Panc1 (cell line): ENCODE measurements at regions not wholly inside any gene's neighbourhood (a gene's known extent, or its start where the extent isn't known, plus 50 kb on each side); places are given as distances from the start of the nearest gene placed in this dataset.
"Not testable (repeated sequence)": the region's sequence is repeated elsewhere in the genome, so short reads cannot be mapped to it uniquely, and the experiment has no call there.

ENCODE experiments used
- ATAC-seq: fragments of 200-7000 bp; cut with Tn5 transposase; 2 replicates; pipeline ENCODE4 v1.9.1; 2020; ENCODE audit warnings: mild to moderate bottlenecking, moderate library complexity
- BruUV-seq: library from RNA; stranded (reverse); fragments of 400-500 nt; replicated peaks from 2 replicates; lab custom pipeline; 2021; lab: Mats Ljungman, UMichigan
- CTCF ChIA-PET: fragments of 300-600 bp; sonication (Branson Sonifier 250); formaldehyde crosslinking; loops from one replicate; lab custom pipeline; 2022; ENCODE audit warnings: antibody characterized with exemption; lab: Charles Lee
- POLR2A ChIA-PET: fragments of 300-600 bp; sonication (Branson Sonifier 250); formaldehyde crosslinking; loops from one replicate; lab custom pipeline; 2022; ENCODE audit warnings: antibody characterized with exemption; lab: Charles Lee
- DNase-seq: peaks from one replicate; pipeline ENCODE4 v3.0.0-alpha.2; 2010; ENCODE audit warnings: low read depth, low spot score
- H3K27ac ChIP-seq: 2 replicates; pipeline ENCODE4 v1.5.1; 2011; ENCODE audit warnings: mild to moderate bottlenecking, low read length, inconsistent platforms
- H3K27me3 ChIP-seq: fragments of 200-500 bp; sonication (Bioruptor generic); 2 replicates; pipeline ENCODE4 v1.6.0; 2014; ENCODE audit warnings: low read length, inconsistent platforms; ENCODE audit not compliant: control insufficient read depth, insufficient read depth
- H3K36me3 ChIP-seq: fragments of 200-500 bp; sonication (Bioruptor generic); 2 replicates; pipeline ENCODE4 v1.5.1; 2014; ENCODE audit warnings: inconsistent platforms, mild to moderate bottlenecking, low read length, moderate library complexity; ENCODE audit not compliant: control insufficient read depth, insufficient read depth
- H3K4me1 ChIP-seq: 2 replicates; pipeline ENCODE4 v1.5.1; 2011; ENCODE audit warnings: inconsistent platforms, mild to moderate bottlenecking, low read length, moderate library complexity; ENCODE audit not compliant: control insufficient read depth, insufficient read depth
- H3K4me3 ChIP-seq, 2 experiments: 2 replicates each; pipeline ENCODE4 v1.5.1; 2011 to 2012; ENCODE audit warnings: low read depth in 2 of 2, low read length in 2 of 2, mild to moderate bottlenecking in 2 of 2, inconsistent platforms in 1 of 2, moderate library complexity in 1 of 2
- H3K9me3 ChIP-seq: fragments of 200-500 bp; sonication (Bioruptor generic); 2 replicates; pipeline ENCODE4 v1.5.1; 2014; ENCODE audit warnings: low read depth, mild to moderate bottlenecking, inconsistent platforms, low read length, moderate library complexity; ENCODE audit not compliant: control insufficient read depth, insufficient read depth
- POLR2AphosphoS5 ChIP-seq: IDR thresholded peaks from 2 replicates; pipeline ENCODE4 v1.6.1; 2012; ENCODE audit warnings: mild to moderate bottlenecking, low read depth, low read length, moderate library complexity
- SIN3A ChIP-seq: IDR thresholded peaks from 2 replicates; pipeline ENCODE4 v1.6.1; 2012; ENCODE audit warnings: low read depth, mild to moderate bottlenecking, low read length, moderate library complexity, borderline replicate concordance; ENCODE audit not compliant: insufficient read depth
- TCF7L2 ChIP-seq: IDR thresholded peaks from 2 replicates; pipeline ENCODE4 v1.6.1; 2011; ENCODE audit warnings: mild to moderate bottlenecking, low read depth, low read length, inconsistent platforms
- in situ Hi-C: cut with HindIII; loops from 2 replicates; pipeline ENCODE4 v1.10.0; 2016; ENCODE audit warnings: low sequenced_read_pairs, low pct_unique_long_range_greater_than_20kb
- intact Hi-C: fragments of 100-400 bp; cut with micrococcal nuclease; formaldehyde crosslinking; loops from one replicate; pipeline ENCODE4 v1.10.0; 2022; ENCODE audit not compliant: unreplicated experiment
- TF ChIP-seq, protein P1 (sequence below): fragments of 450-650 bp; IDR thresholded peaks from 2 replicates; pipeline ENCODE4 v1.5.1; 2017; ENCODE audit warnings: mild to moderate bottlenecking
- TF ChIP-seq, protein P2 (sequence below), 2 experiments: IDR thresholded peaks; 2 replicates each; pipeline ENCODE4 v1.6.1; 2011 to 2012; ENCODE audit warnings: low read depth in 2 of 2, control low read depth in 1 of 2, low read length in 1 of 2, mild to moderate bottlenecking in 1 of 2, moderate library complexity in 1 of 2; ENCODE audit not compliant: insufficient read depth in 1 of 2

DNA sequence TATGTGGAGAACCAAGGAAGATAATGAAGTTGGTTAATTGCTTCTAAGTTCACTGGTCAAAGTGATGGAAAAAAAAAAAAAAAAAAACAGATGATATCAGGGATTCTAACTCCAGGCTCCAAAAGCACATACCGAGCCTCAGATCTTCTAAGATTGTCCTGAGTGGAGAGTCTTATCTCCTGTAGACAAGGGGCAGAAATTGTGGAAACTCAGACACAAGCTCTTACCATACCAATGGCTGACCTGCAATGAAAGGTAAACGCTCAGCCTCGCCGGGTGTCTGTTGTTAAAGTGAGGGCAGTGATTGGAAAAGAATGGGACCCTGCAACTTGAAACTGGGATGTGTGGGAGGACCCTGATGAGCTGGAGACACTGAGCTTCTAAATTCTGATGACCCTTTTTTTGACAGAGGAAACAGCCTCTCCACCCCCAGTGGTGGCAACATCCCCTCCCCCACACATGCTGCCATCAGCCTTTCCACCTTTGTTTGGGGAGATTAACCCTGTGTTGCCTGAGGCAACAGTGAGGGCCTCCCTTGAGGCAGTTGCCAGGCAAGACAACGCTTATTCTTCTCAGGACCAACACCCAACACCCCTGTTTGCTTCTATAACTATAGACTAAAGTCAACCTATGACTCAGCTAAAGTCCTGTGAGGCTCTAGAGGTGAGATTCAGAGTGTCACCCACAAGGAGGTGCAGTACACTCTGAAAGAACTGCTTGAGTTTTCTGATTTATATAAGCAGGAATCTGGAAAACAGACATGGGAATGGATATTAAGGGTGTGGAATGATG lies 154.0 kb downstream of the THBS2 start:
- ATAC-seq = no peak
- POLR2A ChIA-PET = no interaction called here
- Histone ChIP-seq H3K4me3 (no peak overlapping the region), H3K9me3 (no peaks in the 10 kb centered on the region), H3K27ac (no peak overlapping the region), H3K36me3 (no peaks in the 10 kb centered on the region), H3K27me3 (no peaks in the 10 kb centered on the region), H3K4me1 (no peaks in the 10 kb centered on the region)
- TF ChIP-seq POLR2AphosphoS5 = no peak
- TF ChIP-seq, protein P1, sequence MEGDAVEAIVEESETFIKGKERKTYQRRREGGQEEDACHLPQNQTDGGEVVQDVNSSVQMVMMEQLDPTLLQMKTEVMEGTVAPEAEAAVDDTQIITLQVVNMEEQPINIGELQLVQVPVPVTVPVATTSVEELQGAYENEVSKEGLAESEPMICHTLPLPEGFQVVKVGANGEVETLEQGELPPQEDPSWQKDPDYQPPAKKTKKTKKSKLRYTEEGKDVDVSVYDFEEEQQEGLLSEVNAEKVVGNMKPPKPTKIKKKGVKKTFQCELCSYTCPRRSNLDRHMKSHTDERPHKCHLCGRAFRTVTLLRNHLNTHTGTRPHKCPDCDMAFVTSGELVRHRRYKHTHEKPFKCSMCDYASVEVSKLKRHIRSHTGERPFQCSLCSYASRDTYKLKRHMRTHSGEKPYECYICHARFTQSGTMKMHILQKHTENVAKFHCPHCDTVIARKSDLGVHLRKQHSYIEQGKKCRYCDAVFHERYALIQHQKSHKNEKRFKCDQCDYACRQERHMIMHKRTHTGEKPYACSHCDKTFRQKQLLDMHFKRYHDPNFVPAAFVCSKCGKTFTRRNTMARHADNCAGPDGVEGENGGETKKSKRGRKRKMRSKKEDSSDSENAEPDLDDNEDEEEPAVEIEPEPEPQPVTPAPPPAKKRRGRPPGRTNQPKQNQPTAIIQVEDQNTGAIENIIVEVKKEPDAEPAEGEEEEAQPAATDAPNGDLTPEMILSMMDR = no peak
- DNase-seq = no peak
- no TSS peak for BruUV-seq
- in situ Hi-C loops = no loop called here
- CTCF ChIA-PET = no interaction called here
- intact Hi-C loops = loop anchor here (1.0 kb wide), 1 partner anchor 45 kb away; no protein-coding TSS in a partner anchor

DNA sequence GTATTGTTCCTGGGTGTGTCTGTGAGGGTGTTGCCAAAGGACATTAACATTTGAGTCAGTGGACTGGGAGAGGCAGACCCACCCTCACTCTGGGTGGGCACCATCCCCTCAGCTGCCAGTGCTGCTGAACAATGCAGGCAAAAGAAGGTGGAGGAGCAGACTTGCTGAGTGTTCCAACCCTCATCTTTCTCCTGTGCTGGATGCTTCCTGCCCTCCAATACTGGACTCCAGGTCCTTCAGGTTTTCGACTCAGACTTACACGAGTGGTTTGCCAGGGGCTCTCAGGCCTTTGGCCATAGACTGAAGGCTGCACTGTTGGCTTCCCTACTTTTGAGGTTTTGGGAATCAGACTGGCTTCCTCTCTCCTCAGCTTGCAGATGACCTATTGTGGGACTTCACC lies 155.0 kb downstream of the THBS2 start:
- BruUV-seq, CTCF ChIA-PET, H3K9me3 ChIP-seq, in situ Hi-C loops, H3K4me3 ChIP-seq, H3K27me3 ChIP-seq, intact Hi-C loops, POLR2A ChIA-PET, DNase-seq, ATAC-seq, H3K27ac ChIP-seq, H3K4me1 ChIP-seq, H3K36me3 ChIP-seq: not testable (repeated sequence)

DNA sequence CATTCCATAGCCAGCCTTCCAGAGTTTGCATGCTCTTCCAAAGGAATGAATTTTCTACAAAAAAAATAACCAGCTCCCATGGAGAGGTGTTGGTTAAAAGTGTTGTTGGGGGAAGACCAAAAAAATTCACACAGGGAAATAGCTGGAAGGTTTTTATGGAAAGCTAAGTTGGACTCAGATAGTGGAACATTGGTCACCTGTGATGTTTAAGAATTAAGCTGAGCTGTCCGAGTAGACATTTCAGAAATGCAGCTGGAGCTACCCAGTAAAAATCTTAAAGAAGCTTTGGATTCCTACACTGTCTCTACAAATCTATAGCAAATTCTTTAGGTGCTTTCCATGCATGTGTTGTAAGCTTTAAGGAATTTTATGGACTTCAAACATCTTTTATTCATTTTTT lies 155.5 kb downstream of the THBS2 start:
- CTCF ChIA-PET = no interaction called here
- DNase-seq = no peak
- H3K9me3 ChIP-seq = no peaks in the 10 kb centered on the region

More for the DNA sequence above, 155.5 kb downstream of the THBS2 start:
- POLR2A ChIA-PET = no interaction called here
- Histone ChIP-seq H3K4me3 (no peak overlapping the region), H3K27me3 (no peaks in the 10 kb centered on the region), H3K27ac (no peak overlapping the region), H3K4me1 (no peaks in the 10 kb centered on the region), H3K36me3 (no peaks in the 10 kb centered on the region)
- TF ChIP-seq TCF7L2 (no peak), POLR2AphosphoS5 (no peak), SIN3A (no peak)
- TF ChIP-seq, protein P1 = no peak
- TF ChIP-seq, protein P2, sequence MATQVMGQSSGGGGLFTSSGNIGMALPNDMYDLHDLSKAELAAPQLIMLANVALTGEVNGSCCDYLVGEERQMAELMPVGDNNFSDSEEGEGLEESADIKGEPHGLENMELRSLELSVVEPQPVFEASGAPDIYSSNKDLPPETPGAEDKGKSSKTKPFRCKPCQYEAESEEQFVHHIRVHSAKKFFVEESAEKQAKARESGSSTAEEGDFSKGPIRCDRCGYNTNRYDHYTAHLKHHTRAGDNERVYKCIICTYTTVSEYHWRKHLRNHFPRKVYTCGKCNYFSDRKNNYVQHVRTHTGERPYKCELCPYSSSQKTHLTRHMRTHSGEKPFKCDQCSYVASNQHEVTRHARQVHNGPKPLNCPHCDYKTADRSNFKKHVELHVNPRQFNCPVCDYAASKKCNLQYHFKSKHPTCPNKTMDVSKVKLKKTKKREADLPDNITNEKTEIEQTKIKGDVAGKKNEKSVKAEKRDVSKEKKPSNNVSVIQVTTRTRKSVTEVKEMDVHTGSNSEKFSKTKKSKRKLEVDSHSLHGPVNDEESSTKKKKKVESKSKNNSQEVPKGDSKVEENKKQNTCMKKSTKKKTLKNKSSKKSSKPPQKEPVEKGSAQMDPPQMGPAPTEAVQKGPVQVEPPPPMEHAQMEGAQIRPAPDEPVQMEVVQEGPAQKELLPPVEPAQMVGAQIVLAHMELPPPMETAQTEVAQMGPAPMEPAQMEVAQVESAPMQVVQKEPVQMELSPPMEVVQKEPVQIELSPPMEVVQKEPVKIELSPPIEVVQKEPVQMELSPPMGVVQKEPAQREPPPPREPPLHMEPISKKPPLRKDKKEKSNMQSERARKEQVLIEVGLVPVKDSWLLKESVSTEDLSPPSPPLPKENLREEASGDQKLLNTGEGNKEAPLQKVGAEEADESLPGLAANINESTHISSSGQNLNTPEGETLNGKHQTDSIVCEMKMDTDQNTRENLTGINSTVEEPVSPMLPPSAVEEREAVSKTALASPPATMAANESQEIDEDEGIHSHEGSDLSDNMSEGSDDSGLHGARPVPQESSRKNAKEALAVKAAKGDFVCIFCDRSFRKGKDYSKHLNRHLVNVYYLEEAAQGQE (IDR thresholded peaks at IDR 0.05; ENCODE audit: insufficient read depth in 1 of 2, low read depth in 2 of 2, low read length in 1 of 2) = no peak
- in situ Hi-C loops = no loop called here
- no TSS peak for BruUV-seq
- intact Hi-C loops = no loop called here
- ATAC-seq = no peak
